Neural cell (in vitro differentiated cells): ENCODE measurements at regions not wholly inside any gene's neighbourhood (a gene's known extent, or its start where the extent isn't known, plus 50 kb on each side); places are given as distances from the start of the nearest gene placed in this dataset.

ENCODE experiments used
- H2AFZ ChIP-seq: fragments of 200-600, 300-800 bp; sonication (generic), shearing (Covaris generic); 2 replicates; pipeline ENCODE4 v1.6.0; 2014; ENCODE audit warnings: low read depth, mild to moderate bottlenecking, antibody characterized with exemption, low read length, moderate library complexity
- H3F3A ChIP-seq: fragments of 200-600 bp; shearing (Covaris generic); 2 replicates; pipeline ENCODE4 v1.6.1; 2016; ENCODE audit warnings: mild to moderate bottlenecking, moderate library complexity, mixed read lengths, antibody characterized with exemption, low read length; ENCODE audit not compliant: insufficient read depth, poor library complexity, severe bottlenecking
- H3K27ac ChIP-seq: fragments of 200-600, 300-800 bp; sonication (generic), shearing (Covaris generic); 2 replicates; pipeline ENCODE4 v1.5.1; 2014; ENCODE audit warnings: mild to moderate bottlenecking, low read length, moderate library complexity
- H3K27me3 ChIP-seq: fragments of 300-800, 200-600 bp; sonication (generic), shearing (Covaris generic); 2 replicates; pipeline ENCODE4 v1.6.0; 2014; ENCODE audit warnings: mild to moderate bottlenecking, low read depth, low read length, moderate library complexity; ENCODE audit not compliant: insufficient read depth
- H3K36me3 ChIP-seq: fragments of 300-800, 200-600 bp; sonication (generic), shearing (Covaris generic); 2 replicates; pipeline ENCODE4 v1.5.1; 2014; ENCODE audit warnings: mild to moderate bottlenecking, antibody characterized with exemption, low read length, moderate library complexity; ENCODE audit not compliant: insufficient read depth
- H3K4me2 ChIP-seq: fragments of 300-800, 200-600 bp; sonication (generic), shearing (Covaris generic); 2 replicates; pipeline ENCODE4 v1.6.0; 2014; ENCODE audit warnings: mild to moderate bottlenecking, low read length
- H3K4me3 ChIP-seq: fragments of 300-800, 200-600 bp; sonication (generic), shearing (Covaris generic); 2 replicates; pipeline ENCODE4 v1.5.1; 2014; ENCODE audit warnings: mild to moderate bottlenecking, low read length, moderate library complexity
- H3K79me2 ChIP-seq: fragments of 200-600 bp; shearing (Covaris generic); replicated peaks from 2 replicates; pipeline ENCODE4 v1.6.0; 2014; ENCODE audit warnings: mild to moderate bottlenecking, low read length, moderate library complexity; ENCODE audit not compliant: insufficient read depth
- H3K9ac ChIP-seq: fragments of 300-800, 200-600 bp; sonication (generic), shearing (Covaris generic); 2 replicates; pipeline ENCODE4 v1.6.1; 2016; ENCODE audit warnings: mild to moderate bottlenecking, low read length, mixed read lengths
- H3K9me2 ChIP-seq: fragments of 200-600 bp; shearing (Covaris generic); 2 replicates; pipeline ENCODE4 v1.6.1; 2016; ENCODE audit warnings: mild to moderate bottlenecking, low read length, mixed read lengths; ENCODE audit not compliant: insufficient read depth
- H3K9me3 ChIP-seq: fragments of 200-600, 300-800 bp; sonication (generic), shearing (Covaris generic); 2 replicates; pipeline ENCODE4 v1.6.1; 2016; ENCODE audit warnings: mild to moderate bottlenecking, mixed run types, low read length, moderate library complexity, mixed read lengths
- H4K20me1 ChIP-seq: fragments of 200-600 bp; shearing (Covaris generic); 2 replicates; pipeline ENCODE4 v1.6.1; 2016; ENCODE audit warnings: mild to moderate bottlenecking, mixed run types; ENCODE audit not compliant: insufficient read depth
- EP300 ChIP-seq: fragments of 450-650 bp; conservative IDR thresholded peaks from 2 replicates; pipeline ENCODE4 v1.6.1; 2014; ENCODE audit warnings: antibody characterized with exemption, mild to moderate bottlenecking, moderate library complexity; ENCODE audit not compliant: poor library complexity, severe bottlenecking
- EZH2 ChIP-seq: fragments of 200-600, 300-800 bp; shearing (Covaris generic), sonication (generic); IDR thresholded peaks from 2 replicates; pipeline ENCODE4 v1.6.1; 2014; ENCODE audit warnings: antibody characterized with exemption, low read length, borderline replicate concordance, mild to moderate bottlenecking; ENCODE audit not compliant: insufficient read depth, poor library complexity, severe bottlenecking
- MXI1 ChIP-seq: fragments of 450-650 bp; conservative IDR thresholded peaks from 2 replicates; pipeline ENCODE4 v1.6.1; 2014; ENCODE audit warnings: antibody characterized with exemption, mild to moderate bottlenecking; ENCODE audit not compliant: poor library complexity, severe bottlenecking
- POLR2AphosphoS5 ChIP-seq: IDR thresholded peaks from 2 replicates; pipeline ENCODE4 v1.6.1; 2012
- RAD21 ChIP-seq: fragments of 450-650 bp; conservative IDR thresholded peaks from 2 replicates; pipeline ENCODE4 v1.6.1; 2014; ENCODE audit warnings: antibody characterized with exemption, mild to moderate bottlenecking, moderate library complexity
- SMC3 ChIP-seq: fragments of 450-650 bp; conservative IDR thresholded peaks from 2 replicates; pipeline ENCODE4 v1.6.1; 2014; ENCODE audit warnings: antibody characterized with exemption, mild to moderate bottlenecking, moderate library complexity; ENCODE audit not compliant: poor library complexity
- TAF1 ChIP-seq: IDR thresholded peaks from 2 replicates; pipeline ENCODE4 v1.6.1; 2012; ENCODE audit warnings: low read depth
- TF ChIP-seq, protein P1 (sequence below): IDR thresholded peaks from 2 replicates; pipeline ENCODE4 v1.6.1; 2012; ENCODE audit warnings: borderline replicate concordance
- TF ChIP-seq, protein P2 (sequence below): fragments of 450-650 bp; IDR thresholded peaks from 2 replicates; pipeline ENCODE4 v1.5.1; 2014; ENCODE audit warnings: antibody characterized with exemption, mild to moderate bottlenecking, moderate library complexity; ENCODE audit not compliant: poor library complexity, severe bottlenecking

DNA sequence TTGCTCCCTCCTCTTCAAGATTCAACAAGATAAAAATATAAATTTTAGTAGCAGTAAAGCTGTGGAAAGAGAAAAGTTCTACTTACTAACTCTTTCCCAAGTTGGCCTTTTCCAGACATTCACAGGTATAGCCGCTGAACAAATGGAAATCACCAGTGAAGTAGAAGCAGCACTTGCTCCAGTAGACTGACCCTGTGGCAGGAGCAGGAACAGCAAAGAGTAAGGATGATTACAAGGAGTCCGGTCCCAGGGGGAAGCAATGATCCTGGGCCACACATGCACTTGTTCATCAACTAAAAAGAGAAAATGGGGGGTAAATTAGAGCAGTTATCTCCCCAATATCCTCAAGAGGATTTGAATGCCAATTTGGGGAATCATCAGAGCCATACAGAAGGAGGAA is 184.9 kb downstream of the NAF1 start:
- H3F3A ChIP-seq: no peaks in the 10 kb centered on the region
- TF ChIP-seq, protein P1, sequence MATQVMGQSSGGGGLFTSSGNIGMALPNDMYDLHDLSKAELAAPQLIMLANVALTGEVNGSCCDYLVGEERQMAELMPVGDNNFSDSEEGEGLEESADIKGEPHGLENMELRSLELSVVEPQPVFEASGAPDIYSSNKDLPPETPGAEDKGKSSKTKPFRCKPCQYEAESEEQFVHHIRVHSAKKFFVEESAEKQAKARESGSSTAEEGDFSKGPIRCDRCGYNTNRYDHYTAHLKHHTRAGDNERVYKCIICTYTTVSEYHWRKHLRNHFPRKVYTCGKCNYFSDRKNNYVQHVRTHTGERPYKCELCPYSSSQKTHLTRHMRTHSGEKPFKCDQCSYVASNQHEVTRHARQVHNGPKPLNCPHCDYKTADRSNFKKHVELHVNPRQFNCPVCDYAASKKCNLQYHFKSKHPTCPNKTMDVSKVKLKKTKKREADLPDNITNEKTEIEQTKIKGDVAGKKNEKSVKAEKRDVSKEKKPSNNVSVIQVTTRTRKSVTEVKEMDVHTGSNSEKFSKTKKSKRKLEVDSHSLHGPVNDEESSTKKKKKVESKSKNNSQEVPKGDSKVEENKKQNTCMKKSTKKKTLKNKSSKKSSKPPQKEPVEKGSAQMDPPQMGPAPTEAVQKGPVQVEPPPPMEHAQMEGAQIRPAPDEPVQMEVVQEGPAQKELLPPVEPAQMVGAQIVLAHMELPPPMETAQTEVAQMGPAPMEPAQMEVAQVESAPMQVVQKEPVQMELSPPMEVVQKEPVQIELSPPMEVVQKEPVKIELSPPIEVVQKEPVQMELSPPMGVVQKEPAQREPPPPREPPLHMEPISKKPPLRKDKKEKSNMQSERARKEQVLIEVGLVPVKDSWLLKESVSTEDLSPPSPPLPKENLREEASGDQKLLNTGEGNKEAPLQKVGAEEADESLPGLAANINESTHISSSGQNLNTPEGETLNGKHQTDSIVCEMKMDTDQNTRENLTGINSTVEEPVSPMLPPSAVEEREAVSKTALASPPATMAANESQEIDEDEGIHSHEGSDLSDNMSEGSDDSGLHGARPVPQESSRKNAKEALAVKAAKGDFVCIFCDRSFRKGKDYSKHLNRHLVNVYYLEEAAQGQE: no peak
- TF ChIP-seq EZH2 (no peak), EP300 (no peak), POLR2AphosphoS5 (no peak), RAD21 (no peak), TAF1 (no peak), SMC3 (no peak), MXI1 (no peak)
- TF ChIP-seq, protein P2, sequence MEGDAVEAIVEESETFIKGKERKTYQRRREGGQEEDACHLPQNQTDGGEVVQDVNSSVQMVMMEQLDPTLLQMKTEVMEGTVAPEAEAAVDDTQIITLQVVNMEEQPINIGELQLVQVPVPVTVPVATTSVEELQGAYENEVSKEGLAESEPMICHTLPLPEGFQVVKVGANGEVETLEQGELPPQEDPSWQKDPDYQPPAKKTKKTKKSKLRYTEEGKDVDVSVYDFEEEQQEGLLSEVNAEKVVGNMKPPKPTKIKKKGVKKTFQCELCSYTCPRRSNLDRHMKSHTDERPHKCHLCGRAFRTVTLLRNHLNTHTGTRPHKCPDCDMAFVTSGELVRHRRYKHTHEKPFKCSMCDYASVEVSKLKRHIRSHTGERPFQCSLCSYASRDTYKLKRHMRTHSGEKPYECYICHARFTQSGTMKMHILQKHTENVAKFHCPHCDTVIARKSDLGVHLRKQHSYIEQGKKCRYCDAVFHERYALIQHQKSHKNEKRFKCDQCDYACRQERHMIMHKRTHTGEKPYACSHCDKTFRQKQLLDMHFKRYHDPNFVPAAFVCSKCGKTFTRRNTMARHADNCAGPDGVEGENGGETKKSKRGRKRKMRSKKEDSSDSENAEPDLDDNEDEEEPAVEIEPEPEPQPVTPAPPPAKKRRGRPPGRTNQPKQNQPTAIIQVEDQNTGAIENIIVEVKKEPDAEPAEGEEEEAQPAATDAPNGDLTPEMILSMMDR: no peak

DNA sequence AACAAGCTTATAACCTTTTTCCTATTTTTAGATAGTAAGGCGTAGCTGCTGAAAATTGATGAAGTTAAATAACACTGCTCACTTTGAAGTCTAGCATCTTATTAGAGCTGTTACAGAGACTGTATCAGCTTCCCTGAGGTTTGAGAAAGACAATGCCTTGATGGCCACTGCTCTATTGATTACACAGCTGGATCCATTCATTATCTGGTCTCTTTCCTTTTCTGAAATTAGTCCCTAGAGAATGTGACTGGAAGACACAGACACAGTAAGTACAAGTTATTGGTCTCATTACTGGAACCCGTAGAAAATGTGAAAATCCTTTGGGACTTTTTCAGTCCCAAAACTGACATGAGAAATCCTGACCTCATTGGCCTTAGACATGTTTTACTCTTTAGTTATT is 188.3 kb downstream of the NAF1 start:
- Histone ChIP-seq H2AFZ (no peak overlapping the region), H3K27ac (no peak overlapping the region), H3K9ac (no peak overlapping the region), H3K9me3 (no peaks in the 10 kb centered on the region), H3K9me2 (no peaks in the 10 kb centered on the region), H3K4me3 (no peak overlapping the region), H3F3A (no peaks in the 10 kb centered on the region), H3K79me2 (no peaks in the 10 kb centered on the region), H3K36me3 (no peaks in the 10 kb centered on the region), H4K20me1 (no peaks in the 10 kb centered on the region), H3K27me3 (no peaks in the 10 kb centered on the region), H3K4me2 (no peak overlapping the region)
- TF ChIP-seq, protein P1: no peak
- TF ChIP-seq EP300 (no peak), MXI1 (no peak), TAF1 (no peak), RAD21 (no peak), POLR2AphosphoS5 (no peak), SMC3 (no peak), EZH2 (no peak)
- TF ChIP-seq, protein P2: no peak

More for the DNA sequence above, 184.9 kb downstream of the NAF1 start:
- H3K9ac ChIP-seq: no peak overlapping the region
- no peak overlapping the region for H3K4me3 ChIP-seq
- no peaks in the 10 kb centered on the region for H3K36me3 ChIP-seq
- H4K20me1 ChIP-seq: no peaks in the 10 kb centered on the region
- no peaks in the 10 kb centered on the region for H3K9me2 ChIP-seq
- H2AFZ ChIP-seq: no peak overlapping the region
- H3K27ac ChIP-seq: no peak overlapping the region
- H3K27me3 ChIP-seq: no peaks in the 10 kb centered on the region
- no peaks in the 10 kb centered on the region for H3K79me2 ChIP-seq
- H3K4me2 ChIP-seq: no peak overlapping the region
- no peaks in the 10 kb centered on the region for H3K9me3 ChIP-seq
